ENCODE measurements at regions not wholly inside any gene's neighbourhood (a gene's known extent, or its start where the extent isn't known, plus 50 kb on each side); places are given as distances from the start of the nearest gene placed in this dataset.

- in situ Hi-C loops (cut with HindIII; ENCODE audit: low pct_unique_long_range_greater_than_20kb, low sequenced_read_pairs), result no loop called here
- DNase-seq (ENCODE audit: low read depth, low spot score), result no peak
Measured at GRCh38 chr1:65486613-65487012, 66.1 kb downstream of the LEPR start.

DNA sequence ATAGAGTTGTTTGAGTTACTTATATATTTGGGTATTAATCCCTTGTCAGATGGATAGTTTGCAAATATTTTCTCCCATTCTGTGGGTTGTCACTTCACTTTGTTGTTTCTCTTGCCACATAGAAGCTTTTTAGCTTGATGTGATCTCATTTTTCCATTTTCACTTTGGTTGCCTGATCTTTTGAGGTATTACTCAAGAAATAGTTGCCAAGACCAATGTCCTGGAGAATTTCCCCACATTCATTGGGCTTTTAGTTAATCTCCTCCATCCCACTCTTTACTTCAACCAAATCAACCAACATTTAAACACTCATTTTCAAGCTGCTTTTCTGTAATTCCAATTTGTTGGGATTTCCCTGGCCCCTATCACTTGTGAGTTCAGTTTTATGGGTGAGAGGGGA lies 69.0 kb downstream of the LEPR start:
- in situ Hi-C loops (cut with HindIII; ENCODE audit: low pct_unique_long_range_greater_than_20kb, low sequenced_read_pairs), result no loop called here
- DNase-seq (ENCODE audit: low read depth, low spot score), result no peak

GRCh38 chr1:65490231-65491009 lies 70.0 kb downstream of the LEPR start:
- no peak for DNase-seq (ENCODE audit: low read depth, low spot score)
- in situ Hi-C loops (cut with HindIII; ENCODE audit: low pct_unique_long_range_greater_than_20kb, low sequenced_read_pairs), result no loop called here

DNA sequence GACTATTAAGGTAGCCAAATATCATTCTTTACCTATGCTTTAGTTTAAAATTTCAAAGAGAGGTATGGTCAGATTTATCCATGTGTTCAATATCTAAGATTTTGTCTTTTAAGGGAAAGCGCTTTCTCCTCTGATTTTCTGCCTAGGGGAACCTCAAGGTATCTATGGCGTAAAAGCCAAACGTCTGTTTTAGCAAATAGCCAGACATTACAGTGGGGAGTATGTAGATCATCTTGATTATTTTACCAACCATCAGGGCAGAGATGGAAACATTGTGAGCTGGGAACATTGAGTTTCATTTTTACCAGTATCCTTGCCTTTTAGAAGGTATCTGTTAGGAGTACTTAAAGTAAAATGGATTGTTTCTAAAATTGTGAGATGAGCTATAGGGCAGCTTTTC lies 71.0 kb downstream of the LEPR start:
- in situ Hi-C loops (cut with HindIII; ENCODE audit: low pct_unique_long_range_greater_than_20kb, low sequenced_read_pairs), result no loop called here
- no peak for DNase-seq (ENCODE audit: low read depth, low spot score)

- DNase-seq (ENCODE audit: low read depth, low spot score), result no peak
- in situ Hi-C loops (cut with HindIII; ENCODE audit: low pct_unique_long_range_greater_than_20kb, low sequenced_read_pairs), result no loop called here
Measured at GRCh38 chr1:65493802-65494201, 73.3 kb downstream of the LEPR start.

DNA sequence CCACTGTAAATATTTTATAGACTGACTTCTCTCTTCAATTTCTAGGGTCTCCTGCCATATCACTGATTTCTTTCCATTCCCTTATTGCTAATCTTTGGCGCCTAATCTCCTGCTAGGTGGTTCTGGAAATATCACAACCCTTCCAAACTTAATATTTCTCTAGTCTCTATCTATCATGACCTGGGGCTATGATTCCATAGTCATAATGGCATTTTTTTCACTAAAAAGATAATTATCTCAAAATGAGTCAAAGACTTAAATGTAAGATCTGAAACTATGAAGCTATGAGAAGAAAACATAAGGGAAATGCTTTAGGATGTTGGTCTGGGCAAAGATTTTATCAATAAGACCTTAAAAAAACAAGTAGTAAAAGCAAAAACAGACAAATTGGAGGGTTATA lies 74.2 kb downstream of the LEPR start:
- DNase-seq (ENCODE audit: low read depth, low spot score), result no peak
- in situ Hi-C loops (cut with HindIII; ENCODE audit: low pct_unique_long_range_greater_than_20kb, low sequenced_read_pairs), result no loop called here

- in situ Hi-C loops (cut with HindIII; ENCODE audit: low pct_unique_long_range_greater_than_20kb, low sequenced_read_pairs), result no loop called here
Measured at GRCh38 chr1:65495137-65495536, 74.7 kb downstream of the LEPR start.

DNA sequence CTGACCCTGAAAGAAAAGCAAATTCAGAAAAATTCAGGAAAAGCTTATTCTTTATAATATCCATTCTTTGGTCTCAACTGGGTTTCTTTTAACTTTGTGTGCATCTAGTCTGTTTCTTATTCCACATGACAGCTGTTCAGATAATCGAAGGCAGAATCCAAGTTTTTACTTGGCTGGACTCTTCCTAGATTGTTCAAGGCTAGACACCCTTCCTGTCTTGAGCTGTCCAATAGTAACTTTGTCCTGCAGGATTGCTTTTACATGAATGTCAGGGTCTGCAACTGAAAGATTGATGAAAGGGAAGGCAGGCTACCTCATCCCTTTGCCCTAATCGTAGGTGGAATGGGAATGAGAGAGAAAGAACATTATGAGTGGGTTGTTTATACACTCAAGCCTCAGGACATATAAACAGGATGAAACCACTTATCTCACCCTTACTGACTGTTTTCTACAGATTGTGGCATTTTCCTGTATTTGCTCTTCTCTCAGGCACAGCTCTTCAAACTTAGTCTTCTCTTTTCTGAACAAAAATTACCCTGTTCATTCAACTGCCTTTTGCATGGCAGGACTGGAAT lies 76.9 kb downstream of the LEPR start:
- in situ Hi-C loops (cut with HindIII; ENCODE audit: low pct_unique_long_range_greater_than_20kb, low sequenced_read_pairs), result no loop called here
- DNase-seq (ENCODE audit: low read depth, low spot score), result no peak

More at GRCh38 chr1:65495137-65495536, 74.7 kb downstream of the LEPR start:
- DNase-seq (ENCODE audit: low read depth, low spot score), result no peak

DNA sequence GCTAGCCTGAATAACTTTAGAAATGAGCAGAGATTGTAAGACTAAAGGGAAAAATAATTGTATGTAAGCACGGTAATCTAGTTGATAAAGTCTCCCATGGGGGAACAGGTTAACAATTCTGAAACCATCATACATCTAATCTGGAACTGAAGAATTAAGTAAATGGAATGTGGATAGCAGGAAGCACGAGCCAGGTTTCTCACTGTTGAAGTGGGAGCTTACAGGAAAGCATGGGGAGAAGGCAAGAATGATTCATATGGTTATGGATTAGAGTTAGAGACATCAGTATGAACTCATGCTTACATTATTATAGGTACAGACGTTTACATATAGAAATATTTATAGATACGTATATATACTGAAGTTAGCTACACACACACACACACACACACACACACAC lies 83.0 kb downstream of the LEPR start:
- no peak for DNase-seq (ENCODE audit: low read depth, low spot score)
- in situ Hi-C loops (cut with HindIII; ENCODE audit: low pct_unique_long_range_greater_than_20kb, low sequenced_read_pairs), result no loop called here

DNA sequence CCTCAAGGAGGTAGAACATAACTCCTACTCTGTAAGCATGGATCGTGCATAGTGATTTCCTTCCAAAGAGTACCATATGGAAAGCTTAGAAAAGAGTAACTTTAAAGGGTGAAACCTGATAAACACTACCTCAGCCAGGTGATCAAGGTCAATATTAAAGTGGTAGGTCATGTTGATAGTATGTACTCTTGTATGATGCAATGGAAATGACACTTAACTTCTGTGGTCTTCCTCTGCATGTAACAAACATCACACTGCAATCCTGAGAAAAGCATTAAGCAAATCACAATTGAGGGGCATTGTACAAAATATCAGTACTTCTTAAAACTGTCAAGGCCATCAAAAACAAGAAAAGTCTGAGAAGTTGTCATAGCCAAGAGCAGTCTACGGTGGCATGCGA lies 83.8 kb downstream of the LEPR start:
- DNase-seq (ENCODE audit: low read depth, low spot score), result no peak
- in situ Hi-C loops (cut with HindIII; ENCODE audit: low pct_unique_long_range_greater_than_20kb, low sequenced_read_pairs), result no loop called here

DNA sequence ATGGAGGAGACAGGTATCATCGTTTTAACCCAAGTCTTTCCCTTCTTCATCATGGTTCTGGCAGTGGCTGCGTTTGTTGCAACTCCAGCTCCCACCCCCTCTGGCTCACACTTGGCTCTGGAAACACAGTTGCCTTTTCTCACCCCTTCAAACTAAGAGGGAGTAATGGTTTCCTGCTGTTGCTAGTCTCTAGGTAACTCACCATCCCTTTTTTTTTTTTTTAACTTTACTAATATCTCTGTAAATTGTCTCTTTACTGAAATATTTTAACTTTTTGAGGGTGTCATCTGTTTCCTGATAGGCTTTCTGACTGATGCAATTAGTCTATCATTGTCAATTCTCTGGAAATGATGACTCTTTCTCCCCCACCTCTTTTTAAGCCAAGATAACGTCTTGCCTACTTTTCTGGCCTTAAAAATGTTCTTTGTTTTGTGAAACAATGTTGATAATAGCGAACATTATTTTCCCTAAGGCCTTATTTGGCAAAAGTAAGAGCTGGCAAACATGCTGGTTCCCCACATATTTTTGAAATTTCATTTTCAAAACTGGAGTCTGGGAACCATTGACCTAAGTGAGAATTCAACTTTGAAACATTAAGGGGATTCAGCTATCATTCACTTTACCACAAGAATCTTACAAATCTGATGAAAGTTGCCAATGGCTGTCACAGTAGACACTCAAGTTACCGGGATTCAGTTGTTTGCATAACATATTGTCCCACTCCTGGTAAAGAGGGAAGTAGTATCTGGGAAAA lies 85.3 kb downstream of the LEPR start:
- no peak for DNase-seq (ENCODE audit: low read depth, low spot score)
- in situ Hi-C loops (cut with HindIII; ENCODE audit: low pct_unique_long_range_greater_than_20kb, low sequenced_read_pairs), result no loop called here

DNA sequence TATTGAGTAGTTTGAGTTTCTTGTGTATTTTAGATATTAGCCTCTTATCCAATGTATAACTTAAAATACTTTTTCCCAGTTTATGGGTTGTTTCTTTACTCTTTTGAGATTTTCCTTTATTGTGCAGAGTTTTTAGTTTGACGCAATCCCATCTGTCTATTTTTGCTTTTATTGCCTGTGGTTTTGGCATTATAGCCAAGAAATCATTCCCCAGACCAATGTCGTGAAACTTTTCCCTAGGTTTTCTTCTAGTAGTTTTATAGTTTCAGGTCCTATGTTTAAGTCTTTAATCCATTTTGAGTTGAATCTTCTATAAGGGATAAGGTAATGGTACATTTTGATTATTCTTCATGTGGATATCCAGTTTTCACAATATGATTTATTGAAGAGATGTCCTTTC lies 87.6 kb downstream of the LEPR start:
- DNase-seq (ENCODE audit: low read depth, low spot score), result no peak
- in situ Hi-C loops (cut with HindIII; ENCODE audit: low pct_unique_long_range_greater_than_20kb, low sequenced_read_pairs), result no loop called here

- DNase-seq (ENCODE audit: low read depth, low spot score), result no peak
- in situ Hi-C loops (cut with HindIII; ENCODE audit: low pct_unique_long_range_greater_than_20kb, low sequenced_read_pairs), result no loop called here
Measured at GRCh38 chr1:65509912-65510680, 89.6 kb downstream of the LEPR start.

- in situ Hi-C loops (cut with HindIII; ENCODE audit: low pct_unique_long_range_greater_than_20kb, low sequenced_read_pairs), result no loop called here
- DNase-seq (ENCODE audit: low read depth, low spot score), result no peak
Measured at GRCh38 chr1:65510961-65511360, 90.5 kb downstream of the LEPR start.

GRCh38 chr1:65512383-65512782 lies 91.9 kb downstream of the LEPR start:
- in situ Hi-C loops (cut with HindIII; ENCODE audit: low pct_unique_long_range_greater_than_20kb, low sequenced_read_pairs), result no loop called here
- DNase-seq (ENCODE audit: low read depth, low spot score), result no peak

DNA sequence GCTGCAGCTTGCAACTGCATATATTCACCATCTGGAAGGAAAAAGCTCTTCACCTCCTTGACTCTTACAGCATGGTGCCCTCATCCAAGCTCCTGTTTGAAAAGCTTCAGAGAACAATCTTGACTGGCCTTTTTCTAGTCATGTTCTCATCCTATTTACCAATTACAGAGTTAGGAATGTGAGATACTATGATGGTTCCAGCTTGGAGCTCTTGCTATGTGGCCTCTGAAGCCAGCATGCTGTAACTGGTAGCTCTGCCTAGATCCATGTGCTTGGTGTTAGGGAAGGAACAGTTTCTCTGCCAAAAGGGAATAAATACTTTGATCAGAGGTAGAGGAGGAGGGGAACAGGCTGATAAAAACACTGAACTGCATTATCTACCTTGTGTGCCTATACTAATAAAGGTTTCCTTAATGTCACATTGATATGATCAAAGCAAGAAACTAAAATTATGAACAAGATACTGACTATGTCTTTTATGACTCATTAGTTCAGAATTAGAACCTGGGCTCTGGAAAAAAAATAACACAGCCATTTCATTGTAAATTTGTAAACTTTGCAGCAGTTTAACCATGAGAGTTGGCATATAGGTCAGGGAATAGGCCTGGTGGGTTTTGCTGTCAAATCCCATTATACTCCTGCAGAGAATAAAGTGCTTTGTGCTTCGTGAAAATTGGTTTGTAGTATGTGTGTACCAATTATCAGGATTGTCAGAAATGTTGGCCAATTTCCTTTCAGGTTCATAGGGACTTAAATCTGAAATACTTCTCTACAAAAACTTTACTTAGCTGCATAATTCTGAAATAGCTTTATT lies 92.7 kb downstream of the LEPR start:
- in situ Hi-C loops (cut with HindIII; ENCODE audit: low pct_unique_long_range_greater_than_20kb, low sequenced_read_pairs), result no loop called here
- DNase-seq (ENCODE audit: low read depth, low spot score), result no peak

DNA sequence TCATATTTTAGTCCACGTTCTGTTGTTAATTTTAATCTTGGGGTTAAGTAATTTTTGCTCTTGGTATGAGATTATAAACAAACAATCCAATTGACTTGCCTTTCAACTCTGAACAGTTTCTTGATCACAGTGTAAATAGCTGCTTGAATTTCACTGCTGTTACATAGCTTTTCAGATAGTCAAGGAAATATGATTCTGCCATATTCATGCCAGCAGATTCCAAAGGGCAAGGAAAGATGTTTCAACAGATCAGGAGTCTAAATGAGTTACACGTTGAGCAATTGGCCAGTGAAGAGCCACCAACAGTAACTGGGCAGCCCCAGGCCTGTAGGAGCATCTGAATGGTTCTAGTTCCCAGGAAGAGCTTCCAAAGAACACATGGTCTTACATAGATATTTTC lies 93.6 kb downstream of the LEPR start:
- no peak for DNase-seq (ENCODE audit: low read depth, low spot score)

GRCh38 chr1:65524931-65525265 lies 104.4 kb downstream of the LEPR start:
- DNase-seq (ENCODE audit: low read depth, low spot score), result no peak
- in situ Hi-C loops (cut with HindIII; ENCODE audit: low pct_unique_long_range_greater_than_20kb, low sequenced_read_pairs), result no loop called here

More for the DNA sequence above, 93.6 kb downstream of the LEPR start:
- in situ Hi-C loops (cut with HindIII; ENCODE audit: low pct_unique_long_range_greater_than_20kb, low sequenced_read_pairs), result no loop called here

All from SK-MEL-5 (cell line).